CD4-positive, alpha-beta T cell treated with Interferon gamma for 1 hour (primary cell): ENCODE measurements at regions not wholly inside any gene's neighbourhood (a gene's known extent, or its start where the extent isn't known, plus 50 kb on each side); places are given as distances from the start of the nearest gene placed in this dataset.
"Not testable (repeated sequence)": the region's sequence is repeated elsewhere in the genome, so short reads cannot be mapped to it uniquely, and the experiment has no call there.

Source experiments
- DNase-seq: peaks from one replicate; pipeline ENCODE4 v3.0.0-alpha.2; 2020

- DNase-seq, result not testable (repeated sequence)
Observed at GRCh38 chr22:23459645-23460516, 120.2 kb downstream of the IGLL1 start.

- DNase-seq, result no peak
Observed at GRCh38 chr22:23458663-23459541, 121.2 kb downstream of the IGLL1 start.

- DNase-seq, result no peak
Observed at GRCh38 chr22:23457380-23457985, 122.6 kb downstream of the IGLL1 start.

- DNase-seq, result not testable (repeated sequence)
Observed at GRCh38 chr22:23456666-23457379, 123.3 kb downstream of the IGLL1 start.

- not testable (repeated sequence) for DNase-seq
Observed at GRCh38 chr22:23454345-23454744, 125.7 kb downstream of the IGLL1 start.

- no peak for DNase-seq
Observed at GRCh38 chr22:23453277-23453676, 126.8 kb downstream of the IGLL1 start.

- no peak for DNase-seq
Observed at GRCh38 chr22:23452231-23453010, 127.7 kb downstream of the IGLL1 start.

GRCh38 chr22:23451452-23452230 is 128.4 kb downstream of the IGLL1 start:
- not testable (repeated sequence) for DNase-seq

GRCh38 chr22:23450821-23451220 is 129.3 kb downstream of the IGLL1 start:
- not testable (repeated sequence) for DNase-seq

GRCh38 chr22:23450434-23450795 is 129.7 kb downstream of the IGLL1 start:
- no peak for DNase-seq

- DNase-seq, result not testable (repeated sequence)
Observed at GRCh38 chr22:23449748-23450433, 130.2 kb downstream of the IGLL1 start.

GRCh38 chr22:23448499-23449288 is 131.4 kb downstream of the IGLL1 start:
- DNase-seq, result not testable (repeated sequence)

GRCh38 chr22:23446796-23447350 is 133.2 kb downstream of the IGLL1 start:
- no peak for DNase-seq

- DNase-seq, result not testable (repeated sequence)
Observed at GRCh38 chr22:23446194-23446593, 133.9 kb downstream of the IGLL1 start.

- not testable (repeated sequence) for DNase-seq
Observed at GRCh38 chr22:23443905-23444304, 136.2 kb downstream of the IGLL1 start.

- DNase-seq, result not testable (repeated sequence)
Observed at GRCh38 chr22:23439581-23439980, 140.5 kb downstream of the IGLL1 start.

- no peak for DNase-seq
Observed at GRCh38 chr22:23438216-23438615, 141.9 kb downstream of the IGLL1 start.

- DNase-seq, result no peak
Observed at GRCh38 chr22:23437779-23438178, 142.3 kb downstream of the IGLL1 start.

- not testable (repeated sequence) for DNase-seq
Observed at GRCh38 chr22:23437107-23437395, 143.0 kb downstream of the IGLL1 start.
